ENCODE measurements at regions not wholly inside any gene's neighbourhood (a gene's known extent, or its start where the extent isn't known, plus 50 kb on each side); places are given as distances from the start of the nearest gene placed in this dataset.

GRCh38 chr2:235134420-235134819 is 182.6 kb downstream of the SH3BP4 start:
- H3K9me3 Mint-ChIP-seq: no peaks in the 10 kb centered on the region
- no peaks in the 10 kb centered on the region for H3K4me1 Mint-ChIP-seq
- peaks cover 33% of the 10 kb centered on the region for H3K27me3 Mint-ChIP-seq
- no peaks in the 10 kb centered on the region for H3K36me3 Mint-ChIP-seq
- no peak overlapping the region for H3K27ac Mint-ChIP-seq
- ATAC-seq: no peak
- H3K4me3 Mint-ChIP-seq: no peak overlapping the region

- H3K36me3 Mint-ChIP-seq: no peaks in the 10 kb centered on the region
- peaks cover 33% of the 10 kb centered on the region for H3K27me3 Mint-ChIP-seq
- no peaks in the 10 kb centered on the region for H3K9me3 Mint-ChIP-seq
- ATAC-seq: no peak
- no peak overlapping the region for H3K4me3 Mint-ChIP-seq
- no peak overlapping the region for H3K27ac Mint-ChIP-seq
- no peaks in the 10 kb centered on the region for H3K4me1 Mint-ChIP-seq
These were observed 183.6 kb downstream of the SH3BP4 start for GRCh38 chr2:235135195-235135965.

GRCh38 chr2:235135990-235136561 is 184.3 kb downstream of the SH3BP4 start:
- no peak for ATAC-seq
- Mint-ChIP-seq H3K4me1 (no peaks in the 10 kb centered on the region), H3K4me3 (no peak overlapping the region), H3K27me3 (peaks cover 31% of the 10 kb centered on the region), H3K36me3 (no peaks in the 10 kb centered on the region), H3K27ac (no peak overlapping the region), H3K9me3 (no peaks in the 10 kb centered on the region)

DNA sequence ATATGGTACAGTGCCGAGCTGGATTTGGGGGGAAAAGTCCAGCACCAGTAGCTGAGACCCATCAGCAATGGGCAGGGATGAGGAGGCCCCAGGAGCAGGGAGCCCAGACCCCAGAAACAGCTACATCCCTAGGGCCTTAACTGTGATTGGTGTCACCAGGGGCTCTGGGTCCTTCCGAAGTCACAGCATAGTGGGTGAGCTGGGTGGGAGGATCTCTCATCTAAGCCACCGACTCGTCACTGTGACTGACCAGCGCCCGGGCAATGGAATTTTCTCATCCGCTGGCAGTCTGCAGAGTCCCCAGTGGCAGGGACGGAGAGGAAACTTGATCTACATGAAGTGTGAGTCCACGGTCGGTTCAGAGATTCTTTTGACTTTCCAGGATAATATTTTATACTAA is 186.5 kb downstream of the SH3BP4 start:
- no peaks in the 10 kb centered on the region for H3K4me1 Mint-ChIP-seq
- no peak overlapping the region for H3K4me3 Mint-ChIP-seq
- H3K36me3 Mint-ChIP-seq: no peaks in the 10 kb centered on the region
- no peaks in the 10 kb centered on the region for H3K9me3 Mint-ChIP-seq
- peaks cover 29% of the 10 kb centered on the region for H3K27me3 Mint-ChIP-seq
- H3K27ac Mint-ChIP-seq: no peak overlapping the region
- ATAC-seq: no peak

DNA sequence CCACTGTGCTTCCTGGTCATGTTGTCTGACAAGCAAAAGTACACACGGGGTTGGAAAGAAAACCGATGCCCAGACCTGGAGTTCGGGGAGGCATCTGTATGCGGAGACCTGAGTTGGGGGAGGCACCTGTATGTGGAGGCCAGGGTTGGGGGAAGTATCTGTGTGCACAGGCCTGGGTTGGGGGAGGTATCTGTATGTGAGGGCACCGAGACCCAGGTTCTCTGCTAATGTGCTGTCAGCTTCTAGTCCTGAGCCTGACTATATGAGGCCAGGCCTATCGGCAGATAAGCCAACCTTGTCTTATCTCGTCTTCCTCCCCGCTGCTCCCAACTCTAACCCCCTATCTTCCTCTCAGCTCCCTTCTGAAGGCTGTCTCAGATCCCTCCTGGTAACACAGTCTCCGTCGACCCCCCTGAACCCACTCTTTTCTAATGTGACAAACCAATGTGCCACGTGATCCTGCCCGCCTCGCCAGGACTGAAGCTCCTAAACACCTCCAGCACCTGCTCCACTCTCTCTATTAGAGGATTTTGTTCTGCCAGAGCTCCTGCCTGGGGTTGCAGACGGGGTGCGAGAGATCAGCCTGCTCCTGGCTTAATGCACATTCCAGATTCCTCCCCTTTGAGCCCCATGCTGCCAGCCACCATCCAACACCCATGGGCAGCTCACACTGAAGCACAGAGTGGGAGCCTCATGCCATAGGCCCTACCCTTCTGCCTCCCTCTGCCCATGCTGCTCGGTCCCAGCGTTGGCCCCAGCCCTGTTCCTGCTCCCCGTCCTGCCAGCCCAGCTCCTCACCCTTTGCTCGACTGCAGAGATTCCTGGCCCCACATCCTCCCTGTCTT is 188.4 kb downstream of the SH3BP4 start:
- ATAC-seq: peak; percentile 52
- Mint-ChIP-seq H3K4me3 (no peak overlapping the region), H3K27me3 (peaks cover 27% of the 10 kb centered on the region), H3K27ac (no peak overlapping the region), H3K4me1 (no peaks in the 10 kb centered on the region), H3K36me3 (no peaks in the 10 kb centered on the region), H3K9me3 (no peaks in the 10 kb centered on the region)

GRCh38 chr2:235140801-235141081 is 188.9 kb downstream of the SH3BP4 start:
- H3K4me1 Mint-ChIP-seq: no peaks in the 10 kb centered on the region
- H3K4me3 Mint-ChIP-seq: no peak overlapping the region
- H3K36me3 Mint-ChIP-seq: no peaks in the 10 kb centered on the region
- H3K9me3 Mint-ChIP-seq: no peaks in the 10 kb centered on the region
- ATAC-seq: no peak
- peaks cover 21% of the 10 kb centered on the region for H3K27me3 Mint-ChIP-seq
- H3K27ac Mint-ChIP-seq: no peak overlapping the region

- H3K4me1 Mint-ChIP-seq: no peaks in the 10 kb centered on the region
- peaks cover 17% of the 10 kb centered on the region for H3K27me3 Mint-ChIP-seq
- H3K36me3 Mint-ChIP-seq: no peaks in the 10 kb centered on the region
- H3K4me3 Mint-ChIP-seq: no peak overlapping the region
- no peak for ATAC-seq
- no peak overlapping the region for H3K27ac Mint-ChIP-seq
- H3K9me3 Mint-ChIP-seq: peaks cover 3% of the 10 kb centered on the region
These were observed 189.8 kb downstream of the SH3BP4 start for GRCh38 chr2:235141411-235142128.

GRCh38 chr2:235142601-235143000 is 190.8 kb downstream of the SH3BP4 start:
- Mint-ChIP-seq H3K27ac (no peak overlapping the region), H3K4me3 (no peak overlapping the region), H3K36me3 (no peaks in the 10 kb centered on the region), H3K4me1 (no peaks in the 10 kb centered on the region), H3K27me3 (peaks cover 17% of the 10 kb centered on the region), H3K9me3 (peaks cover 3% of the 10 kb centered on the region)
- ATAC-seq: no peak

DNA sequence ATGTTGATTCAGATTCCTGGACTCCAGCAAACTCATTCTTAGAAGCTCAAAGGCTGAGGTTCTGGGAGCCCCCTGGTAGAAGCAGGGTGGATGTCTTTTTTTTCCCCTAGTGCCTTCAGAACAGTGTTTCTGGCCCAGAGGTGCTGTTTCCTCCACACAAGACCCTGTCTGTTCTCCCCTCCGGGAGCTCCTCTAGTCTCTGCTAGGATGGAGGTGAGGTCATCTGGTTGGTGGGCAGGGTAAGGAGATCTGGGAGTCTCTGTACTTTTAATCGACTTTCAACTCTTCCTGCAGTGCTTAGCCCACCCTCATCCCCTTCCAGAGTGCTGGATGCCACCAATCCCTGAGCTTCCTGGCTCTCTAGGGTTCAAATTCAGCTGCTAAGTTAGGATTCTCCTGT is 192.0 kb downstream of the SH3BP4 start:
- Mint-ChIP-seq H3K9me3 (peaks cover 3% of the 10 kb centered on the region), H3K27ac (no peak overlapping the region), H3K4me1 (no peaks in the 10 kb centered on the region), H3K4me3 (no peak overlapping the region), H3K27me3 (peaks cover 17% of the 10 kb centered on the region), H3K36me3 (no peaks in the 10 kb centered on the region)
- no peak for ATAC-seq

GRCh38 chr2:235144291-235144690 is 192.5 kb downstream of the SH3BP4 start:
- Mint-ChIP-seq H3K36me3 (no peaks in the 10 kb centered on the region), H3K27ac (no peak overlapping the region), H3K4me1 (no peaks in the 10 kb centered on the region)

GRCh38 chr2:235146206-235146605 is 194.4 kb downstream of the SH3BP4 start:
- H3K4me3 Mint-ChIP-seq: no peak overlapping the region
- H3K27me3 Mint-ChIP-seq: peaks cover 11% of the 10 kb centered on the region
- H3K4me1 Mint-ChIP-seq: no peaks in the 10 kb centered on the region
- H3K27ac Mint-ChIP-seq: no peak overlapping the region
- no peak for ATAC-seq
- H3K9me3 Mint-ChIP-seq: peaks cover 3% of the 10 kb centered on the region
- no peaks in the 10 kb centered on the region for H3K36me3 Mint-ChIP-seq

More at GRCh38 chr2:235144291-235144690, 192.5 kb downstream of the SH3BP4 start:
- H3K4me3 Mint-ChIP-seq: no peak overlapping the region
- peaks cover 3% of the 10 kb centered on the region for H3K9me3 Mint-ChIP-seq
- ATAC-seq: no peak
- H3K27me3 Mint-ChIP-seq: peaks cover 17% of the 10 kb centered on the region

- peaks cover 6% of the 10 kb centered on the region for H3K27me3 Mint-ChIP-seq
- H3K27ac Mint-ChIP-seq: no peak overlapping the region
- no peak for ATAC-seq
- no peaks in the 10 kb centered on the region for H3K4me1 Mint-ChIP-seq
- peaks cover 3% of the 10 kb centered on the region for H3K9me3 Mint-ChIP-seq
- no peaks in the 10 kb centered on the region for H3K36me3 Mint-ChIP-seq
- H3K4me3 Mint-ChIP-seq: no peak overlapping the region
These were observed 195.2 kb downstream of the SH3BP4 start for GRCh38 chr2:235146871-235147565.

DNA sequence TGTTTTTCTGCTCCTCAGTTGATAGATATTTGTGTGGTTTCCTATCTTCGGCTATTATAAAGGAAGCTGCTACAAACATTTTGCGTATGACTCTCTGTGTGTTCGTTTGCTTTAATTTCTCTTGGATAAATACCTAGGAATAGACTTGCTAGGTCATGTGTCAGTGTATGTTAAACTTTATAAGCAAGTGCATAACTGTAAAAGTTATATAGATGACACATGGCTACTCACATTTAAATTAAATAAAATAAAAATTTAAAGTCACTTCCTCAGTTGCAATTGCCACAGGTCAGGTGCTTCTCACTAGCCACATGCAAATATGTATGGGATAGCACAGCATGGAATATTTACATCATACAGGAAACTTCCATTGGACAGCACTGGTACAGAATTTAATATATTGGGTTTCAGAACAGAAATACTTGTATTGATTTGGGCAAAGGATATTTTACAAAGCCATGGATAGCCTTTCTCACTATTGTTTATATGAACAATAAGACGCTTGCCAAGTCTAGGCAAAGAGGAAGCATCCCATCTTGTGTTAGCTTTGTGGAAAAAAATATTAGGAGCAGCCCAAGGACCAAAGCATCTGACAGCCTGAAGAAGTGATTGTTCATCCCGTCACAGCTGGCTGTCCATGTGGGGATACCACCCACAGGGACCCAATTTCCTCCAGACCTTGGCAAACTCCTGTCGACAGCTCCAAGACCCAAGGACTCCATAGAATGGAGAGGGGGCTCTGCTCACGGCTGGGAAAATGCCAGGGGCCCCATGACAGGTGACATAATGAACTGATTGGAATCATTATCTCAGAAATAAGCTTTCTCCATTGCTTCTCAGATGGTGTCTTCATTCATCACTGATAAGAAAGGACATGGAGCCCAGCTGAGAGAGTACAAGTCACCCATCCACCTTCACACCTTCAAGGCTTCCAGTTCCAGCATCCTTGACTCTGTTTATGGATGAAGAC is 196.7 kb downstream of the SH3BP4 start:
- peaks cover 18% of the 10 kb centered on the region for H3K27me3 Mint-ChIP-seq
- no peaks in the 10 kb centered on the region for H3K36me3 Mint-ChIP-seq
- no peak overlapping the region for H3K4me3 Mint-ChIP-seq
- H3K9me3 Mint-ChIP-seq: peaks cover 3% of the 10 kb centered on the region
- H3K4me1 Mint-ChIP-seq: no peaks in the 10 kb centered on the region
- H3K27ac Mint-ChIP-seq: no peak overlapping the region
- ATAC-seq: no peak

DNA sequence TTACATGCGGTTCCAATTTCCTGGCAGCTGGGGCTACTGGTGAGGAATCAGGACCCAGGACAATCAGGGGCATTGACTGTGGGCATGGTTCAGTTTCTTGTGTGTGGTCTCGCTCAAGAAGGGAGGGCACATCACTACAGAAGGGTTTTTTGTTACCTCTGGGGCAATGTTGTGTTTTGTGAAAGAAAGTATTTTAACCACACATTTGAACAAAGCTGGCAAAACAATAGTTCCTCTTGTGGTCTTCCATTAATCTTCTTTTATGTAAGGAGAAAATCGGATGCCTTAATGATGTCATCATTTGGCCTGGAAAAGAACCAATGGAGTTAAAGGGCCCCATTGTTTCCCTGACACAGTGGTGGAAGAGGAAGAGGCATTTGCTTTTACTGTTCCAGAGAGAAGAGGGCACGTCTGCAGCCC is 197.4 kb downstream of the SH3BP4 start:
- Mint-ChIP-seq H3K36me3 (no peaks in the 10 kb centered on the region), H3K4me1 (no peaks in the 10 kb centered on the region), H3K27ac (no peak overlapping the region), H3K27me3 (peaks cover 15% of the 10 kb centered on the region), H3K9me3 (peaks cover 3% of the 10 kb centered on the region), H3K4me3 (no peak overlapping the region)
- no peak for ATAC-seq

Data from stimulated activated memory B cell treated with anti-CD40 and anti-IgM and Interleukin-4, amounts not matched to agents 10 μg/mL and 1 μg/mL and 100 μg/mL, for 72 hours (primary cell).